H1 (cell line): ENCODE measurements at regions not wholly inside any gene's neighbourhood (a gene's known extent, or its start where the extent isn't known, plus 50 kb on each side); places are given as distances from the start of the nearest gene placed in this dataset.
"Not testable (repeated sequence)": the region's sequence is repeated elsewhere in the genome, so short reads cannot be mapped to it uniquely, and the experiment has no call there.

Experiments
- CTCF ChIA-PET: fragments of 300-600 bp; sonication (Branson Sonifier 250); formaldehyde crosslinking; loops from one replicate; lab custom pipeline; 2021; ENCODE audit not compliant: partially characterized antibody; lab: Charles Lee
- POLR2A ChIA-PET: fragments of 300-600 bp; sonication (Branson Sonifier 250); formaldehyde crosslinking; loops from one replicate; lab custom pipeline; 2021; ENCODE audit warnings: inconsistent platforms; ENCODE audit not compliant: partially characterized antibody; lab: Charles Lee
- DNase-seq, 2 experiments: peaks; one replicate each; pipeline versions ENCODE4 v3.0.0 to v3.0.0-alpha.2; 2010 to 2022; ENCODE audit warnings: low spot score in 2 of 2, low read depth in 1 of 2, mixed read lengths in 1 of 2
- FAIRE-seq: peaks from 2 replicates; lab custom pipeline; 2011; peaks lifted over from hg19 to GRCh38; lab: Jason Lieb, UNC
- H2AFZ ChIP-seq: 2 replicates; pipeline ENCODE4 v1.8.1; 2012; ENCODE audit warnings: low read length, inconsistent platforms
- H2AK5ac ChIP-seq: 2 replicates; pipeline ENCODE4 v1.6.1; 2013; ENCODE audit warnings: low read depth, low read length
- H2BK120ac ChIP-seq: replicated peaks from 2 replicates; pipeline ENCODE3; 2013; ENCODE audit warnings: low read depth, low read length, inconsistent platforms
- H2BK12ac ChIP-seq: 2 replicates; pipeline ENCODE4 v1.6.1; 2013; ENCODE audit warnings: low read depth, low read length
- H2BK15ac ChIP-seq: 2 replicates; pipeline ENCODE4 v1.6.1; 2013; ENCODE audit warnings: low read length
- H2BK20ac ChIP-seq: 2 replicates; pipeline ENCODE4 v1.6.1; 2013; ENCODE audit warnings: low read length
- H2BK5ac ChIP-seq: 2 replicates; pipeline ENCODE4 v1.6.1; 2013; ENCODE audit warnings: low read depth, low read length
- H3K14ac ChIP-seq: 2 replicates; pipeline ENCODE4 v1.6.1; 2013; ENCODE audit warnings: inconsistent platforms; ENCODE audit not compliant: insufficient read length
- H3K18ac ChIP-seq: 2 replicates; pipeline ENCODE4 v1.6.1; 2013; ENCODE audit warnings: low read length; ENCODE audit errors: extremely low read depth
- H3K23ac ChIP-seq: 2 replicates; pipeline ENCODE4 v1.6.1; 2013; ENCODE audit warnings: inconsistent platforms; ENCODE audit not compliant: insufficient read length
- H3K23me2 ChIP-seq: 2 replicates; pipeline ENCODE4 v1.6.1; 2013; ENCODE audit warnings: low read depth, low read length
- H3K27ac ChIP-seq: 2 replicates; pipeline ENCODE4 v1.6.1; 2011; ENCODE audit warnings: low read depth, low read length, inconsistent platforms
- H3K27me3 ChIP-seq, 4 experiments: replicated peaks in 1 of 4; 1 replicate in 1 of 4; 2 replicates in 3 of 4; pipeline versions ENCODE4 v1.6.1 to v1.8.1; 2011 to 2013; ENCODE audit warnings: low read length in 3 of 4, mild to moderate bottlenecking in 3 of 4, inconsistent platforms in 2 of 4, mixed read lengths in 2 of 4, moderate library complexity in 1 of 4; ENCODE audit not compliant: control insufficient read depth in 3 of 4, insufficient read depth in 3 of 4; ENCODE audit errors: extremely low read depth in 1 of 4
- H3K36me3 ChIP-seq, 4 experiments: 2 replicates each; pipeline versions ENCODE4 v1.6.1 to v1.8.1; 2011 to 2013; ENCODE audit warnings: mild to moderate bottlenecking in 4 of 4, low read length in 3 of 4, moderate library complexity in 2 of 4, control low read depth in 1 of 4, inconsistent platforms in 1 of 4; ENCODE audit not compliant: insufficient read depth in 4 of 4, control insufficient read depth in 2 of 4
- H3K4ac ChIP-seq: replicated peaks from 2 replicates; pipeline ENCODE3; 2013; ENCODE audit warnings: low read length, low read depth, mixed read lengths, inconsistent platforms; ENCODE audit not compliant: insufficient read length
- H3K4me1 ChIP-seq, 4 experiments: replicated peaks in 1 of 4; 1 replicate in 1 of 4; 2 replicates in 3 of 4; pipeline versions ENCODE4 v1.6.1 to v1.8.1; 2011 to 2013; ENCODE audit warnings: low read length in 3 of 4, inconsistent platforms in 2 of 4, mixed read lengths in 1 of 4; ENCODE audit not compliant: insufficient read depth in 4 of 4, control insufficient read depth in 3 of 4
- H3K4me2 ChIP-seq, 2 experiments: 2 replicates each; pipeline versions ENCODE4 v1.6.1 to v1.8.1; 2011 to 2013; ENCODE audit warnings: low read depth in 2 of 2, low read length in 2 of 2, control low read depth in 1 of 2, inconsistent platforms in 1 of 2, mild to moderate bottlenecking in 1 of 2; ENCODE audit not compliant: insufficient read depth in 1 of 2
- H3K4me3 ChIP-seq, 4 experiments: fragments of 200-600, 300-600 bp in 1 of 4; sonication (generic), shearing (Covaris generic), sonication (Bioruptor Twin) in 1 of 4; 2 replicates each; pipeline versions ENCODE4 v1.5.1 to v1.8.1; 2011 to 2016; ENCODE audit warnings: low read length in 4 of 4, low read depth in 3 of 4, control low read depth in 2 of 4, inconsistent platforms in 2 of 4, mild to moderate bottlenecking in 2 of 4, mixed read lengths in 1 of 4, moderate library complexity in 1 of 4; ENCODE audit not compliant: insufficient read depth in 2 of 4; ENCODE audit errors: extremely low read depth in 1 of 4
- H3K56ac ChIP-seq: replicated peaks from 2 replicates; pipeline ENCODE3; 2013; ENCODE audit warnings: low read depth, mild to moderate bottlenecking, mixed read lengths, low read length, inconsistent platforms; ENCODE audit not compliant: insufficient read length
- H3K79me1 ChIP-seq: 2 replicates; pipeline ENCODE4 v1.6.1; 2013; ENCODE audit warnings: low read depth, low read length, control low read depth
- H3K79me2 ChIP-seq, 2 experiments: 2 replicates each; pipeline versions ENCODE4 v1.6.1 to v1.8.1; 2012 to 2013; ENCODE audit warnings: low read length in 2 of 2, mild to moderate bottlenecking in 2 of 2, inconsistent platforms in 1 of 2; ENCODE audit not compliant: insufficient read depth in 2 of 2, control insufficient read depth in 1 of 2
- H3K9ac ChIP-seq, 4 experiments: replicated peaks in 1 of 4; 1 replicate in 1 of 4; 2 replicates in 3 of 4; pipeline versions ENCODE4 v1.6.1 to v1.8.1; 2011 to 2013; ENCODE audit warnings: low read depth in 3 of 4, low read length in 3 of 4, control low read depth in 2 of 4, mild to moderate bottlenecking in 2 of 4, moderate library complexity in 2 of 4, inconsistent platforms in 1 of 4; ENCODE audit errors: extremely low read depth in 1 of 4
- H3K9me3 ChIP-seq, 2 experiments: 2 replicates each; pipeline versions ENCODE4 v1.6.1 to v1.8.1; 2012 to 2013; ENCODE audit warnings: mild to moderate bottlenecking in 2 of 2, moderate library complexity in 2 of 2, control low read depth in 1 of 2, inconsistent platforms in 1 of 2, low read depth in 1 of 2, low read length in 1 of 2, mixed read lengths in 1 of 2; ENCODE audit not compliant: insufficient read depth in 2 of 2
- H4K20me1 ChIP-seq, 2 experiments: replicated peaks in 1 of 2; 2 replicates each; pipeline versions ENCODE3 to v1.8.1; 2011 to 2013; ENCODE audit warnings: inconsistent platforms in 2 of 2, low read length in 2 of 2, mild to moderate bottlenecking in 1 of 2; ENCODE audit not compliant: insufficient read depth in 2 of 2, control insufficient read depth in 1 of 2
- H4K5ac ChIP-seq: 2 replicates; pipeline ENCODE4 v1.6.1; 2013; ENCODE audit warnings: low read length, low read depth, mixed read lengths, inconsistent platforms; ENCODE audit not compliant: insufficient read length
- H4K8ac ChIP-seq: 2 replicates; pipeline ENCODE4 v1.8.0; 2013; ENCODE audit warnings: mild to moderate bottlenecking, moderate library complexity, low read length, inconsistent platforms; ENCODE audit not compliant: insufficient read depth; ENCODE audit errors: extremely low read depth
- H4K91ac ChIP-seq: replicated peaks from 2 replicates; pipeline ENCODE3; 2013; ENCODE audit warnings: low read length, mixed read lengths, inconsistent platforms; ENCODE audit not compliant: insufficient read length
- WGBS, 2 experiments: shearing (Covaris generic) in 1 of 2; methylation state at CpG; one replicate each; pipeline versions ENCODE4 v1.1.6 to v1.1.7; 2013 to 2015; ENCODE audit warnings: low lambda C conversion rate in 2 of 2, mixed read lengths in 2 of 2, inconsistent platforms in 1 of 2, low coverage in 1 of 2, missing lambda C conversion rate in 1 of 2; ENCODE audit not compliant: insufficient replicate concordance in 2 of 2, insufficient coverage in 1 of 2, insufficient read length in 1 of 2; ENCODE audit errors: extremely low coverage in 1 of 2, missing lambda C conversion rate in 1 of 2; 5-methylcytosine and 5-hydroxymethylcytosine counted together

DNA sequence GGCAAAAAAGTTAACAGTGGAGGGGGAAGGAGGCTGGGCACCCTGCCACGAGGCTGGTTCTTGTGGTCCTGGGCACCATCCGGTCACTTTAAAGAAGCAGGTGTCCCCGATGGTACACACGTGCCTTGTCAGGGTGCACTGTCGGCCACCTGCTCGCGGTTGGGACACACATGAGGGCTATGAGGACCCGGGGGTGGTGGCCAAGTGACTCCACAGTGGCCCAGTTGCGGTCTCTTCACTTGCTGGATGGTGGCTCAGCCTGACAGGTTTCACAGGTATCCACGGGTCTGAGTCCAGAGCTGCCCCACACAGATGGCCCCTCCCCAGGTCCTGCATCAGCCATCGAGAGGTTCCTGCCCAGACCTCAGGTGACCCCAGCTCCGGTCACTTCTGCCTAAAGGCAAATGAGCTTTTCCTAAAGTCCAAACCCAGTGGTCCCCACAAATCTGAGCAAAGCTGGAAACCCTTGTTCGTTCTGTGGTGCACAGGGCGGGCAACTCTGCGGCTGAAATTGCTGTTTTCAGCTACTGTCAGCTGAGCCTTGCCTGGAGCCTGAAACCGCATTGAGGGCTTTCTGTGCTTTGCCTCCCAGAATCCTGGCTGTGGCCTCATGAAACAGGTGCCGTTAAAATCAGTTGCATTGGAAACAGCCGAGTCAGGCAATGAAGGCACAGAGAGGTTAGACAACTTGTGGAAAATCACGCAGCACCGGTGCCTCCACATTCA lies 144.0 kb downstream of the LAT start:
- H2BK12ac ChIP-seq, H3K4me1 ChIP-seq, H4K91ac ChIP-seq, H3K14ac ChIP-seq, H3K18ac ChIP-seq, H4K20me1 ChIP-seq, H3K4me3 ChIP-seq, H3K36me3 ChIP-seq, H4K5ac ChIP-seq, H2AK5ac ChIP-seq, H2AFZ ChIP-seq, CTCF ChIA-PET, POLR2A ChIA-PET, H3K4me2 ChIP-seq, H3K4ac ChIP-seq, H3K23ac ChIP-seq, H3K79me2 ChIP-seq, H2BK120ac ChIP-seq, H4K8ac ChIP-seq, H3K79me1 ChIP-seq, H3K56ac ChIP-seq, H3K9me3 ChIP-seq, FAIRE-seq, H3K27ac ChIP-seq, H2BK5ac ChIP-seq, H3K9ac ChIP-seq, H2BK15ac ChIP-seq, DNase-seq, H3K23me2 ChIP-seq, H2BK20ac ChIP-seq: not testable (repeated sequence)
- 92% methylated on average over 16 of the region's 20 CpGs; no CpG with 5 or more reads in 1 of the 2 experiments for WGBS, 2 experiments
- peaks cover 3 to 34% (median 24%) of the 10 kb centered on the region in 4 experiments for H3K27me3 ChIP-seq
